ENCODE measurements at regions not wholly inside any gene's neighbourhood (a gene's known extent, or its start where the extent isn't known, plus 50 kb on each side); places are given as distances from the start of the nearest gene placed in this dataset.

DNA sequence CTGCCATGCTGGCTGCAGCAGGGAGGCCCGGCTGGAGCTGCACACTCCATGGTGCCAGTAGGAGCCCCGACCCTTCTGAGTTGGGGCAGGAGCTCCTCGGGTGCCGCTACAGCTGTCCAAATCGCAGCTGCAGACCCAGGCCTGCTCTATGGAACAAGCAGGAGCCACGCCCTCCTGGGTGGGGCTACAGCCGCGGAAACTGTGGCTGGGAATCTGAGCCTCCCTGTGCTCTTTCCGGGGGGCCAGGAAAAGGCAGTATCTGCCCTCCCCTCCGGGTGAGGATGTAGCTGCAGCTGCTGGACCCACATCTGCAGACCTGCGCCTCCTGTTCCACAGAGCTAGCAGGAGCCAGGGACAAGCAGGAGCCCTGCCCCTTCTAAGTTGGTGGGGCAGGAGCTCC is 278.9 kb upstream of the ACTBL2 start:
- H3K27me3 ChIP-seq (ENCODE audit: insufficient read depth, low read length): no peaks in the 10 kb centered on the region
- no peak overlapping the region for H2AFZ ChIP-seq (ENCODE audit: low read length)
- no peak overlapping the region for H3K9ac ChIP-seq (ENCODE audit: low read length)
- no peak overlapping the region for H3K4me2 ChIP-seq (ENCODE audit: low read length)
- no peak for TF ChIP-seq EZH2 (IDR thresholded peaks at IDR 0.05; ENCODE audit: borderline replicate concordance, low read length)
- TF ChIP-seq, protein P1, sequence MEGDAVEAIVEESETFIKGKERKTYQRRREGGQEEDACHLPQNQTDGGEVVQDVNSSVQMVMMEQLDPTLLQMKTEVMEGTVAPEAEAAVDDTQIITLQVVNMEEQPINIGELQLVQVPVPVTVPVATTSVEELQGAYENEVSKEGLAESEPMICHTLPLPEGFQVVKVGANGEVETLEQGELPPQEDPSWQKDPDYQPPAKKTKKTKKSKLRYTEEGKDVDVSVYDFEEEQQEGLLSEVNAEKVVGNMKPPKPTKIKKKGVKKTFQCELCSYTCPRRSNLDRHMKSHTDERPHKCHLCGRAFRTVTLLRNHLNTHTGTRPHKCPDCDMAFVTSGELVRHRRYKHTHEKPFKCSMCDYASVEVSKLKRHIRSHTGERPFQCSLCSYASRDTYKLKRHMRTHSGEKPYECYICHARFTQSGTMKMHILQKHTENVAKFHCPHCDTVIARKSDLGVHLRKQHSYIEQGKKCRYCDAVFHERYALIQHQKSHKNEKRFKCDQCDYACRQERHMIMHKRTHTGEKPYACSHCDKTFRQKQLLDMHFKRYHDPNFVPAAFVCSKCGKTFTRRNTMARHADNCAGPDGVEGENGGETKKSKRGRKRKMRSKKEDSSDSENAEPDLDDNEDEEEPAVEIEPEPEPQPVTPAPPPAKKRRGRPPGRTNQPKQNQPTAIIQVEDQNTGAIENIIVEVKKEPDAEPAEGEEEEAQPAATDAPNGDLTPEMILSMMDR (IDR thresholded peaks at IDR 0.05; ENCODE audit: low read length): no peak
- H3K9me2 ChIP-seq (ENCODE audit: low read depth, low read length): no peaks in the 10 kb centered on the region
- H3K36me3 ChIP-seq (ENCODE audit: insufficient read depth, low read length): no peaks in the 10 kb centered on the region
- no peaks in the 10 kb centered on the region for H3K79me2 ChIP-seq (ENCODE audit: insufficient read depth, low read length)
- no peaks in the 10 kb centered on the region for H3K9me3 ChIP-seq (ENCODE audit: low read length)
- H3K4me3 ChIP-seq (ENCODE audit: low read depth, low read length, poor library complexity, severe bottlenecking): no peak overlapping the region
- H3K27ac ChIP-seq (ENCODE audit: low read depth, low read length, poor library complexity, severe bottlenecking): no peak overlapping the region
- no peaks in the 10 kb centered on the region for H4K20me1 ChIP-seq (ENCODE audit: insufficient read depth, low read length)
- H3K4me1 ChIP-seq (ENCODE audit: insufficient read depth, low read length, severe bottlenecking): no peaks in the 10 kb centered on the region
- no peaks in the 10 kb centered on the region for H3F3A ChIP-seq (ENCODE audit: insufficient read depth, low read length)

DNA sequence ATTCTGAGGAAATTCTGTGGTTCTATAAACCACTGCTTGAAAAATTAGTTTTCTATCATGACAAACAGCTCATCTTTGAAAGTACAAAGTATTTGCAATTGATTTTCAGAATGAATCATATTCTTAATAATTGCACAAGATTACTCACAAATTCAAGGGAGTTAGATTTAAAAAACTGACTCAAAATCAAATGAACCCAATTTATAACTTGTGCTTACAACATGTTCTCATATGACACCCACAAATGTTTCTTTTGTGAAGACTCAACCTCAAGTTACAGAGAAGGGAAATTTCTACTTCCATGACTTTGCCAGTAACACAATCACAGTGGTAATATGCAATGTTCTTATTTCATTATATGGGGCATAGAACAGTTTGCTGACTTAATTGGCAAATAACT is 272.0 kb upstream of the ACTBL2 start:
- Histone ChIP-seq H3K79me2 (ENCODE audit: insufficient read depth, low read length) (no peaks in the 10 kb centered on the region), H3K4me3 (ENCODE audit: low read depth, low read length, poor library complexity, severe bottlenecking) (no peak overlapping the region), H3K9ac (ENCODE audit: low read length) (no peak overlapping the region), H3F3A (ENCODE audit: insufficient read depth, low read length) (no peaks in the 10 kb centered on the region), H3K36me3 (ENCODE audit: insufficient read depth, low read length) (no peaks in the 10 kb centered on the region), H2AFZ (ENCODE audit: low read length) (no peak overlapping the region), H3K27me3 (ENCODE audit: insufficient read depth, low read length) (no peaks in the 10 kb centered on the region), H3K4me1 (ENCODE audit: insufficient read depth, low read length, severe bottlenecking) (no peaks in the 10 kb centered on the region), H3K9me2 (ENCODE audit: low read depth, low read length) (no peaks in the 10 kb centered on the region), H4K20me1 (ENCODE audit: insufficient read depth, low read length) (no peaks in the 10 kb centered on the region), H3K4me2 (ENCODE audit: low read length) (no peak overlapping the region), H3K9me3 (ENCODE audit: low read length) (no peaks in the 10 kb centered on the region), H3K27ac (ENCODE audit: low read depth, low read length, poor library complexity, severe bottlenecking) (no peak overlapping the region)
- TF ChIP-seq EZH2 (IDR thresholded peaks at IDR 0.05; ENCODE audit: borderline replicate concordance, low read length): no peak
- TF ChIP-seq, protein P1 (IDR thresholded peaks at IDR 0.05; ENCODE audit: low read length): no peak

DNA sequence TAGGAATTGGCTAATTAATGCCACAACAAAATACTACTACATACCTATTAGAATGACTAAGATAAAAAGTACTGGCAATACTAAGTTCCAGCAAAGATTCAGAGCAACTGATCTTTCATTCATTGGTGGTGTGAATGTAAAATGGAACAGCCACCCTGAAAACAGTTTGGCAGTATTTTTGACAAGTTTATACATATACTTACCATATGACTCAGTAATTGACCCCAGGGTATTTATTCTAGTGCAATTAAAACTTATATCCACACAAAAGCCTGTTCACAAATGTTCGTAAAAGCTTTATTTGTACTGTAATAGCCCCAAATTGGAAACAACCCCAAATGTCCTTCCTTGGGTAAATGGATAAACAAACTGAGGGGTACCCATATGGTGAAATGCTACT is 270.8 kb upstream of the ACTBL2 start:
- Histone ChIP-seq H3K36me3 (ENCODE audit: insufficient read depth, low read length) (no peaks in the 10 kb centered on the region), H3K4me2 (ENCODE audit: low read length) (no peak overlapping the region), H3K9me3 (ENCODE audit: low read length) (no peaks in the 10 kb centered on the region), H3K27me3 (ENCODE audit: insufficient read depth, low read length) (no peaks in the 10 kb centered on the region), H2AFZ (ENCODE audit: low read length) (no peak overlapping the region), H3K9me2 (ENCODE audit: low read depth, low read length) (no peaks in the 10 kb centered on the region), H4K20me1 (ENCODE audit: insufficient read depth, low read length) (no peaks in the 10 kb centered on the region), H3K4me3 (ENCODE audit: low read depth, low read length, poor library complexity, severe bottlenecking) (no peak overlapping the region), H3K79me2 (ENCODE audit: insufficient read depth, low read length) (no peaks in the 10 kb centered on the region), H3K9ac (ENCODE audit: low read length) (no peak overlapping the region), H3F3A (ENCODE audit: insufficient read depth, low read length) (no peaks in the 10 kb centered on the region), H3K27ac (ENCODE audit: low read depth, low read length, poor library complexity, severe bottlenecking) (no peak overlapping the region), H3K4me1 (ENCODE audit: insufficient read depth, low read length, severe bottlenecking) (no peaks in the 10 kb centered on the region)
- TF ChIP-seq, protein P1 (IDR thresholded peaks at IDR 0.05; ENCODE audit: low read length): no peak
- TF ChIP-seq EZH2 (IDR thresholded peaks at IDR 0.05; ENCODE audit: borderline replicate concordance, low read length): no peak
